ENCODE measurements at regions not wholly inside any gene's neighbourhood (a gene's known extent, or its start where the extent isn't known, plus 50 kb on each side); places are given as distances from the start of the nearest gene placed in this dataset.
"Not testable (repeated sequence)": the region's sequence is repeated elsewhere in the genome, so short reads cannot be mapped to it uniquely, and the experiment has no call there.

- DNase-seq (ENCODE audit: low read depth in 2 of 2), result no peak
These were observed 92.6 kb downstream of the DLL1 start for GRCh38 chr6:170198298-170198697.

DNA sequence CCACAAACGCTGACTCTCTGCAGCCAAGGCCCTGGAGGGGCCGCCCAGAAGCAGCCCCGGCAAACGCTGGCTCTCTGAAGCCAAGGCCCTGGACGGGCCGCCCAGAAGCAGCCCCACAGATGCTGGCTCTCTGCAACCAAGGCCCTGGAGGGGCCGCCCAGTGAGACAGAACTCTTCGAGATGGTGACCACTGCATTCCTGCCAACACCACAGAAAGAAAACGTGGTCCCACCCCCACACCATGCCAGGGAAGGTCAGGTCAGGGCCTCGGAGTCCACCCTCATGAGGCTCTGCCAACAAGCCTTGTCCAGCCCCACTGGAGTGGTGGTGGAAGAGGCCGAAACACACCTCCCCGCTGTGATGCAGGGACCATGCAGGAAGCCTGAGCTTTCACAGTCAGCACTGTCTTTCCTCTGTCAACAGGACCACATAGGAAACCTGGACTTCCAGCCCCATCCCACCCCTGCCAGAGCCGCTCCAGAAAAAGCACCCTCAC, 97.5 kb downstream of the DLL1 start:
- no peak for DNase-seq (ENCODE audit: low read depth in 2 of 2)

DNA sequence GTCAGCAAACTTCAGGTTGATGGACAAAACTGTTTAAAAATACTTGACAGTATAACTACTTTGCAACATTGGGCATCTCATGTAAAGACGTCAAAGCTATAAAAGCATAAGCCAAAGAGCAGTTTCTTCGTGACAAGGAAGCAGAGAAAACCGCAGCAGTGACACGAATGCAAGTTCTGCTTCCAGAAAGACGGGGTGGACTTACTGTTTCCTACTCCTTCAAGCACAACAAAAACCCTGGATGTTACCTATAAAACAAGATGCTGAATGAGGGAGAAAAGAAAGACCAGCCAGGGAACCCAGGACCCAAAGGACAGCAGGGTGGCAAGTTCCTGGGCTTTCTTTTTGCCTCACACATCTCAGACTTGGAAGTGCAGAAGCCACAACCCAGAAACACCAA, 98.0 kb downstream of the DLL1 start:
- no peak for DNase-seq (ENCODE audit: low read depth in 2 of 2)

DNA sequence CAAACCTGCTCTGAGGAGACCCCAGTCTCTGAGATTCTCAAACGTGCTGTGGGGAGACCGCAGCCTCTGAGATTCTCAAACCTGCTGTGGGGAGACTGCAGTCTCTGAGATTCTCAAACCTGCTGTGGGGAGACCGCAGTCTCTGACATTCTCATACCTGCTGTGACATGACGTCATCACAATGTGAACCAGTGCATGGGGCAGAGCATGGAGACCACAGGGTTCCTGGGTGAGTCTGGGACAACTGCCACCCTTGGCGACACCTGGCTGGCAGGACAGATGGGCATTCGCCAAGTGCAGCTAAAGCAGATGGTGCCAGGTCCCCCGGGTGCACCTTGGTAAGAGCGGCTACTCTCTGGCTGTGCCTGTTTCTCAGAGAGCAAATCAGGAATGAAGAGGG, 98.8 kb downstream of the DLL1 start:
- not testable (repeated sequence) for DNase-seq (ENCODE audit: low read depth in 2 of 2)

DNA sequence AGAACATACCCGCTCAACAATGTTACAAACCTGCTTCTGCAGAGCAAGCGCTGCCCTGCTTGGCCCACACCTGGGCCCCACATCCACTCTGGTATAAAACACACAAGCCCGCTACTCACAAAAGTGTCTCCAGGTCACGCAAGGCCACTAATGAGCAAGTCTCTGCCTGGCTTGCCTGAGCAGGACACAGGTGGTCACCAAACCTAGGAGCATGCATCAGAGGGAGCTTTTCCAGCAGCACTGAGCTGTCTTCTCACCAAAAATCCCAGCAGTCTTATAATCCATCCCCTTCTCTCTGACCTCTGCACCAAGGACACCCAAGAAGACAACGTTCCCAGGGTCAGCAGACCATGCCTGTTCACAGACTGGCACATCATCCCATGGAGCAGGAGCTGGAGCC, 100.8 kb downstream of the DLL1 start:
- DNase-seq (ENCODE audit: low read depth in 2 of 2), result no peak

- DNase-seq (ENCODE audit: low read depth in 2 of 2), result no peak
These were observed 101.6 kb downstream of the DLL1 start for GRCh38 chr6:170189236-170189635.

DNA sequence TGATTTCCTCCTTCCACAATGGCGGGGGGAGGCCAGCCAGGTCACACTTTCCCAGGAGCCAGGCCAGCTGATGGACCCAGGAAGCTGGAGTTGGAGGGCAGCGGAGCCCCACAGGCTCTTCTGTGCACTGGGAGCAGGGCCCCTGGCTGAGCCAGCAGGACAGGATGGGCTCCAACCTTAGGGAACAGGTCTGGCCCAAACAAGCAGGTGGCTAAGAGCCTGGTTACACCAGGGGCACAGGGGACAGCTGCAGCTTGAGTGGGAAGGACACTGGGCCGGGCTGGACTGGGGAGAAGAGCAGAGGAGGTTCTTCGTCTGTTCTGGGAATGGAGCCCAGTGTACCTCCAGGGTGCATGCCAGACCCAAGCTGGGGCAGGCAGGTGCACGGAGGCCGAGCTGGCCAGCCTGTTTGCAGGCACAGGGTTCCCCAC, 102.3 kb downstream of the DLL1 start:
- no peak for DNase-seq (ENCODE audit: low read depth in 2 of 2)

DNA sequence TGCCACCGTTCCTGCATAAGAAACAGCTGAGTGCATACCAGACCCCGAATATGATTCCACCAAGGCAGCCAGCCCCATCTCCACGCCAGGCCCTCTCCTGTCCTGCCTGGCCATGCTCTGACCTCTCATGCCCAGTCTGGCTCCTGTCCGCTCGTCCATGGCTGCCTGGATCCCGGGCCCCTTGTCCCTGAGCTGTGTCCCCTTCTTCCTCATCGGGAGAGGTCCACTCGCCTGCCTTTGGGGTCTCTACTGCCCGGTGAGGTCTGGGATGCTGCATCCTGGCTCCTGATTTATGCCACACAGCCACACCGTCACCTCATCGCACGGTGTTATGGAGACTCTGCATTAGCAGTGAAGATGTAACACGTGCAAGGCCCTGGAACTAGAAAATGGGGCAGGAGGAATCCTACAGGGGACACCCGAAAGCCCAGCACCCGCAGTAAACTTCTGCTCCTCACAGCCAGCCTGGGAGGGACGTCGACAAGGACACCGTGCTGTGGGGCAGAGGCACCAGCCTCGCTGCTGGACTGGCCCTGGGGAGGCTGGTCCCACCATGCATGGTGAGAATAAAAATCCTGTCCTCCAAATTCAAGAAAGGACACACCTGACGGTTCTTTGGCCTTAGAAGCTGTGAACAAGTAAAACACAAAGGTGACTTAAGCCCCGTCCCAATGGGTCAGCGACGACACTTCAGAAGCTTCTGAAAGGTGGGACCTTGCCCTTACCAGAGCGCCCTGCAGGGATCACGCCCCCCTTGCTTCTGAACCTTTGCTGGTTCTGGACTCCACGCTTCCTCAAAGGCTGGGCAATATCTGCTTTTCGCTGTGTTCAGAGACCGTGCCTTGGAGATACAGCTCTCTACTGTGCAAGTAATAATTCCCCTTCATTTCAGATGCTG, 103.0 kb downstream of the DLL1 start:
- no peak for DNase-seq (ENCODE audit: low read depth in 2 of 2)

- DNase-seq (ENCODE audit: low read depth in 2 of 2), result no peak
These were observed 103.8 kb downstream of the DLL1 start for GRCh38 chr6:170186941-170187668.

GRCh38 chr6:170186006-170186935, 104.6 kb downstream of the DLL1 start:
- no peak for DNase-seq (ENCODE audit: low read depth in 2 of 2)

DNA sequence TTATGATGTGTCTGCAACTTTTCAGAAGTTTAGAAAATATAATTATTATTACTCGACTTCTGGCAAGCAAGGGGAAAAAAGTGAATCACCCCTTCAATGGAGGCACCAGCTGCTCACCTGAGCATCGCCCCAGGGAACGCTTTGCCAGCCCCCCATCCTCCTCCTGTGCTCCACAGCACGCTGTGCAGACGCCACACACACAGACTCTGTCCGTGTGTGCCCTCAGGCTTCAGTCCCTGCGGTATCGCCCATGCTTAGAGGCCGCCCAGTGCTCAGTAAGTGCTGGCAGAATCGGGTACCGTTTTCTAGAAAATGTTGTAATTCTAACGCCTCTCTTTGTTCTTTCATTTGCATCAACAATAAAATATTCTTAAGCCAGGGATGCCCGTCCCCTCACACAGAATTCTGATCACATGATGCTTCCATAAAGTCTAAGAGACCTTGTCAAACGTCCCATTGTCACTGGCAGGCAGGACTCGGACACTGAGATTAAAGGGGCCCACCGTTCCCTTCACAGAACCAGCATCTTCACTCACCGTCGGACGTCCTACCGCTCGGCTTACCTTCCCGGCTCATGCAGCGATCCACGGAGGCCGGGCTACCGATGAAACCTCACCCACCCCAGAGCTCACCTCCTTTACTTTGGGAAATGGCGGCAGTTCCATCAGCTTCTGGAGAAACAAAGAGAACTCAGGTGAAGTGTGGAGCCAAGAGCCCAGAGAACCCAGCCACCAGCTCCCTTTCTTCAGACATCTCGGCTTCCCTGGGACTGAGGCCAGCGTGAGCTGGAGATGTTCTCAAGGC, 105.5 kb downstream of the DLL1 start:
- DNase-seq (ENCODE audit: low read depth in 2 of 2), result no peak

- no peak for DNase-seq (ENCODE audit: low read depth in 2 of 2)
These were observed 106.6 kb downstream of the DLL1 start for GRCh38 chr6:170184316-170184715.

- no peak for DNase-seq (ENCODE audit: low read depth in 2 of 2)
These were observed 107.4 kb downstream of the DLL1 start for GRCh38 chr6:170183521-170183920.

DNA sequence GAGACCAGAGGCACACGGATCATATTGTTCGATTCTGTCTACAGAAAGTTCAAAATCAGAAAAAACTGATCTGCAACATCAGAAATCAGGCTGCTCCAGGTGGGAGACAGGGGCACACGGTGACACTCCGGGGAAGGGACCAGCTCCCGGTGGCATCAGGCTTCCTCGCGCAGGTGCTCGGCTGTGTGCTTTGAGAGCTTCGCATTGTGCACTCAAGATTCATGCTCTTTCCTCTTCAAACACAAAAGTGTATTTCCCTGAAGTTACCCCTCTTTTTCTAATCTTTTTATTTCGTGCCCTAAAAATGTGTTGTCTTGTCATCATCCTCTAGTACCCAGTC, 108.1 kb downstream of the DLL1 start:
- no peak for DNase-seq (ENCODE audit: low read depth in 2 of 2)

- DNase-seq (ENCODE audit: low read depth in 2 of 2), result no peak
These were observed 108.6 kb downstream of the DLL1 start for GRCh38 chr6:170182093-170182780.

GRCh38 chr6:170181338-170181690, 109.6 kb downstream of the DLL1 start:
- DNase-seq (ENCODE audit: low read depth in 2 of 2), result no peak

- DNase-seq (ENCODE audit: low read depth in 2 of 2), result no peak
These were observed 110.1 kb downstream of the DLL1 start for GRCh38 chr6:170180671-170181337.

DNA sequence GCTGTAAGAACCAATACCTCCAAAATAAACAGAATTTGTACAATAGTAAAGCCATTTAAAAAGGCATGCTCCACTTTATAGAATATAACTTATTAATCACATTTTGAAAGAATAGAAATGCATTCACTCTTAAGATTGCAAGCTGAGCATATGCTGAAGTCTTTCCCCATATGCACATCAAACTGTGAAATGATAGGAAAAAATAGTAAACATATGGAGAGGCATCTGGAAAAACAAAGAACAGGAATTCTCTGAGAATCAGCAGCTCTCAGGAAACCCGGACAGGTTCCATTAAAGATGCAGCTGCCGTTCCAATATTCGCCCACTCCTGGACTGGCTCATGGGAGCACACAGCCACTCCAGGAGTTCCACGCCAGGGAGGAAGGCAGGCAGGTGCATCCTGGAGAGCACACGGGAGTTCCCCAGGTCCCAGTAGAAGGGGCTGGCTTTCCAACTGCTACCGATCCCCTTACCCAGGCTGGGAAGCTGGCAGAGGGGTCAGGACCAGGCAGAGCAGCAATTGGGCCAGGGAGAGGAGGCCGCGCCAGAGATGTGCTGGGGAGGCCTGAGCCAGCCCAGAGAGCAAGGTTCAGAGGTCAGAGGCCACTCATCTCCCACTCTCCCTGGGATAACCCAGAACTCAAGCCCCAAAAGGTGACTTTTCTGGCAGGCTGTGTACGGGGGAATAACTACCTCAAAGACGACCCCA, 111.1 kb downstream of the DLL1 start:
- DNase-seq (ENCODE audit: low read depth in 2 of 2), result no peak

All from stimulated activated CD8-positive, alpha-beta memory T cell treated with anti-CD3 and anti-CD28 coated beads, Interleukin-7, amount 100 ng/mL, for 1 hour (primary cell).